HG02763 (cell line): ENCODE measurements at regions not wholly inside any gene's neighbourhood (a gene's known extent, or its start where the extent isn't known, plus 50 kb on each side); places are given as distances from the start of the nearest gene placed in this dataset.
"Not testable (repeated sequence)": the region's sequence is repeated elsewhere in the genome, so short reads cannot be mapped to it uniquely, and the experiment has no call there.

ENCODE experiments used
- ATAC-seq: cut with Tn5 transposase; IDR thresholded peaks from one replicate; pipeline ENCODE4 v1.9.1; 2021; ENCODE audit warnings: mild to moderate bottlenecking, moderate library complexity; ENCODE audit not compliant: unreplicated experiment

DNA sequence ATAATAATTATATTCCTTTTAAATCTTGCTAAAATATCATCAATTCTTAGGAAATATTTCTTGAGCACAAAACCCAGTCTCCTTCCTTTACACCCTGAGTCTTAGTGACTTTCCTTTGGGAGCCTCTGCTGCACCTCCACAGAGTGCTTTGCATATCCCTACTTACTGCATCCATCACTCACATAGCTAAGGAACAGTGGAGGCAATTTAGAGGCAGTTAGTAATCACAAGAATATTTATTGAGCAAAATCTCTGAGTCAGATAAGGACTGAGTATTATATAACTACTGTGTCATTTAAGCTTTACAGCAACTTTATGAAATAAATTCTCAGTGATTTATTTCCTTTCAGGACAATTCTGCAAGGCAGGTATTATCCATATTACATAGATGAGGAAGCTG is 327.7 kb downstream of the TMX3 start:
- no peak for ATAC-seq

DNA sequence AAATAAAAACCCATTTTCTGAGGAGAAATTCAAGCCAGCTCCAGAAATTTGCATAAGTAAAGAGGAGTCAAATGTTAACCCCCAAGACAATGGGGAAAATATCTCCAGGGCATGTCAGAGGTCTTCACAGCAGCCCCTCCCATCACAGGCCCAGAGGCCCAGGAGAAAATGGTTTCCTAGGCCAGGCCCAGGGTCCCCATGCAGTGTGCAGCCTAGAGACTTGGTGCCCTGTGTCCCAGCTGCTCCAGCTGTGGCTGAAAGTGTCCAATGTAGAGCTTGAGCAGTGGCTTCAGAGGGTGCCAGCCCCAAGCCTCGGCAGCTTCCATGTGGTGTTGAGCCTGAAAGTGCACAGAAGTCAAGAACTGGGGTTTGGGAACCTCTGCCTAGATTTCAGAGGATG is 330.9 kb downstream of the TMX3 start:
- ATAC-seq: not testable (repeated sequence)

DNA sequence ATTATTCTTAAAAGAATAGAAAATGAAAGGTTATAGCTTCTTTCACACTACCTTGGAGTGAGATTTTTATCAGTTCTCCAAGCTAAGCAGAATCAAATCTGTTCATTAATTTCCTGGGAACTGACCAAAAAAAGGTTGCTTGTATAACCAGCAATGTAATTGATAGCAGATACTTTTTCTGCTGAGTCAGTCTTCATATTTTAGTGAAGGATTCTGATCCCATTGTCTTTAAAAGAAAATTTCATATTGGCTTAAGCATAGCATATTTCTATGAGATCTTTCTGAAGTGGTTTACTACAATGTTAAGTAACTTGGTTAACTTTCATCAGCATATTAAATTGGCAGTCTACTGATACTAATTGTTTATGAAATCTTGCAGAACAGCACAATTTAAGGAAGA is 338.0 kb downstream of the TMX3 start:
- ATAC-seq: no peak

GRCh38 chr18:68362907-68363306 is 352.0 kb downstream of the TMX3 start:
- no peak for ATAC-seq

DNA sequence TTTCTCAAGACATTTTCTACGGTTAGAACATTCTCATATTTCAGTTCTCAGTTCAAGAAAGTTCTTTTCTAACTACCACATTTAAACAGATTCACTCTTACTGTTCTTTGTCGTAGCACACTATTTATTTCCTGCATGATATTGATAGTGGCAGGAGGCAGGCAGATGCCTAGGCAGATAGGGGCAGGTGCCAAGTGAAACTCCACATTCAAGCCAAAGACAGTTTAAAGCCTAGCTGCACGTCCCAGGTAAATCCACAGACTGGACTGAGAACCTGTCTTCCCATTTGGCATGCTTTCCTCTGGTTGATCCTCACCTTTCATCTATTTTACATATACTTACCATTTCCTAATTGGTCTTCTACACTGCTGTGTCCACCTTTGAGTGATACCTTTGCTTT is 359.3 kb downstream of the TMX3 start:
- ATAC-seq: no peak

- no peak for ATAC-seq
Observed at GRCh38 chr18:68354176-68354575, 360.7 kb downstream of the TMX3 start.

DNA sequence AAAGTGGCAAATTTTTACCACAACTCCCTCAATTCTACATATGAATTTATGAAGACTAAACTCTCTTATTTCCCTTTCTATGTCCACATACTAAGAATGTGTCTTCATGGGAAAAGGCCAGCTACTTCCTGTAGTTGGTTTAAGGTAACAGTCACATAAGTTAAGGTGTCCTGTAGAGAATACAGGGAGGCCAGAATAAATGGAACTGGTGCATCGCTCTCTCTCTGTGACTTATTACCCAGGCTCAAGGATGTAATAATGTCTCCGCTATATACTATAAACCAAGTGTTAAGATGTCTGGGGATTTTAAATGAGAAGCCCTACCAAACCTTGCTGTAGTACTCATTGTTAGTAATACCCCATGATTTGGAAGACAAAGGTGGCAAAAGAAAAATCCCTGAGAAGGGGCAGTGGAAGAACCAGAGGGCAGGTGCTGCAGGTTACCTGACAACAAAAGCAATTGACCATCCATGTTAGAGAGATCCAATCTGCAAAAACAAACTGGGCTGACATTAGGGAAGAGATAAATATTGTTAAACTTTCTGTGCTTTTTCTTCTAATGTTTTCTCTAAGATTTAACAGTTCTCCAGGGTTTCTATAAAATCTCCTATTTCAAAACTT is 372.8 kb downstream of the TMX3 start:
- no peak for ATAC-seq

DNA sequence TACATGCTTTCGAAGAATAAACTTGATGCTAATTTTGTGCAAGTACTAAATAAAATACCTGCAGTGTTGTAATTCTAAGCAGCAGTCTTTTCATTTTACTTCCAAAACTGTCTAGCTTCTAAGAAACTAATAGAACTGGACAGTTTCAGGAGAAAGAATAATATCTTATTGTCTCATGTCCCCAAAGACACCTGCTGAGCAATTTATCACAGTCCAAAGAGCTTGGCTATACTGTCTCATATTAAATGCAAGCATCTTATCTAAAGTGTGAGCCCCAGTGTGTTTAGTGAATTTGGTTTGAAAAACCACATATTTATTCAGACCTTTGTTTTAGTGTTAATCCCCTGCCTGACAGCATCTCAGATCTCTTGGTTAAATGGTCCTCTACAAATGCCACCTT is 374.3 kb downstream of the TMX3 start:
- ATAC-seq: no peak

GRCh38 chr18:68330658-68331057 is 384.2 kb downstream of the TMX3 start:
- ATAC-seq: no peak

GRCh38 chr18:68323921-68324320 is 391.0 kb downstream of the TMX3 start:
- ATAC-seq: no peak

- no peak for ATAC-seq
Observed at GRCh38 chr18:68316636-68317035, 398.3 kb downstream of the TMX3 start.

GRCh38 chr18:68314403-68314802 is 400.5 kb downstream of the TMX3 start:
- no peak for ATAC-seq

DNA sequence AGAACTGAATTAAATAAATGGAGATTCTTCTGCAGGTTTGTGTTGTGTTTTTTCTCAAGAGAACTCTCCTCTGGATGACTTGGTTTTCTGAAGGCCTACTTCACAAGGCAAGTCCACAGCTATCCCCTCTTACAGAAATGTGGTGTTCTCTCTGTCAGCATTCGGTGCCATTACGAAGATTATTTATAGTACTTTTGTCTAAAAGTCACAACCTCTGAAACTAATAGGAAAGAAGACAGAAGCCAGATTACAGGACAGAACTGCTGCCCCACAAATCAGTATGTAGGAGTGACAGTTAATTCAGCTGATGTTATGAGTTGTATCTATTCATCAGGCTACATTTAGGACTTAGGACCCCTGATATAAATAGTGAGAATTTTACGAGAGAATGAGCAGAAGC is 413.5 kb downstream of the TMX3 start:
- no peak for ATAC-seq

DNA sequence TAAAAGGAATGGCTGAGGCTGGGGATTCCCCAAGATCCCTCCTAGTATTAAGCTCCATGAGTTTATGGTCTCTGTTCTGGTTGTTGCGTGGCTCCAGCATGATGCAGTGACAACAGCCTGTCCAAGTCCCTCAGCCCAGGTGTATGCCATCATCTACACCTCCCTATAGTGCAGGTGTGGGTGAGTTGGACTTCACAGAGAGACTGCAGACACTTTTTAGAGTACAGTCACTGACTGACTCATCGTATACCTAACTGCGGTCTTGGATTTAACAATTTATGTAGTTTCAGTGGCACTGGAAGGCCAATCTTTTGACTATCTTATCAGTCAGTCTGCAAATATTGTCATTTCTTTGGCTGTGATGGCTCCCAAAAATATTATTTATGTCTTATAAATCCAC is 415.0 kb downstream of the TMX3 start:
- no peak for ATAC-seq

- no peak for ATAC-seq
Observed at GRCh38 chr18:68298330-68298729, 416.6 kb downstream of the TMX3 start.

DNA sequence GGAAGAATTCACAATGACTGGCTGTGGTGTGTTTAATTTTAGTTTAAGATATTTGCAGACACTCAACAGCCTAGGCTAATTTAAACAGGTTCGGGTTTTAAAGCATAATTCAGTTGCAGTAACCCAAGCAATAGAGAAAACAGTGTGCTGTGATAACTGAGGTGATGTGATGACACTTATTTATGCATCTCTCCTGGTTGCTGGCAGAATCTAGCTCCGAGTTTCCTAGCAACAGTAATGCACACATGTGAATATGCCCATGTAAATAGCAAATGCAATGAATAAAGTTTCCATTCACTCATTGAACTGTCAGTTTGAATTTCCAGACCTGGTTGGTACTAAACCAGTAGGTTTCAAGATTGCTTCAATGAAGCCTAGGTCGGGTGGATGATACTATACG is 426.5 kb downstream of the TMX3 start:
- no peak for ATAC-seq

- no peak for ATAC-seq
Observed at GRCh38 chr18:68284236-68284780, 430.6 kb downstream of the TMX3 start.

DNA sequence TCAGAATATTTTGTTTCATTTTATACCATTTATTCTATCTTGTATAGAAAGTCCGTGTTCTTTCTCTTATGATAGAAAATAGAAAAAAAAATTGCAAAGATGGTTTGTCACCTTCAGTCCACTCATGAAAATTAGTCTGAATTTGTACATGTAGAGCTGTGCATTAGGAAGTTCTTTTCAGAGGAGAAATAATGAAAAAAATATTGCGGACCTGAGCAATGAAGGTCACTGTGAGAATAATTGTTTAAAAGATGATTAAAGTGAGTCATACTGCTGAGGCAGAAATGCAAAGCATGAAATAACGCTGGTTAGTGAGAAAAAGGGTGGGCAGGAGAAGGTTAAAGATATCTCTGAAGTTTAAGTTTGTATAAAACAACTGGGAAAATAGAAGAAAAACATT is 431.1 kb downstream of the TMX3 start:
- no peak for ATAC-seq

DNA sequence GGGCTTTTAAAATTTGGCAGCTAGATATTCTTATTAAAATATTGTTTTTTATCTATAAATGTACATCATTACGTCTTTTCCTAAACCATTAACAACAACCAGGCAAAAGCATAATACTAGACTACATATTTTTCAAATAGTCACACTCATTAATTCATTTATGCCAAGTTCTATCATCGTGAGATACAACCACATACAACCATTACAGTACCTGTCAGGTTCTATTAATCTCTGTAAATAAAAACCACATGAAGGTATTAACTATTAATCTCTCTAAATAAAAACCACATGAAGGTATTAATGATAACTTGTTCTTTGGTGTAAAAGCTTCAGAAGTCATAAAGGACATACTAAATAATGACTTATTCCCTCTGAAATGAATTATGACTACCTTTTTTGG is 432.7 kb downstream of the TMX3 start:
- ATAC-seq: no peak

- no peak for ATAC-seq
Observed at GRCh38 chr18:68275616-68276015, 439.3 kb downstream of the TMX3 start.

DNA sequence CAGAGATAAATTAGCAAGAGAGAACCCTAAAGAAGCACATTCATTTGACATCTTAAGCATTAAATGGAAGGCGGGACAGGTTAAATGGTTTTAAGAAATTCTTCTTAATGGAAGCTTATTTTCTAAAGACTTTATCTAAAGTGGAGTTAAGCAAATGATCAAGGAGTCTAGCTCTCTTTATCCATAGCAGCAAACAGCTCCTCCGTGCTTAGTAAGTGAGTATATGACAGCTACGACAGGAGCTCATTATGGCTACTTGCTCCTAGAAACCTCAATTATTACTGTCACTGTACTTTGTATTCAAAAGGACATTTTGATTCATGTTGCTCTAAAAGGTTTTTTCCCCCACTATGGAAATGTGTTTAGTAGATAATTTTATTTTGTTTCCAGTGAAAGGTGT is 444.9 kb downstream of the TMX3 start:
- ATAC-seq: no peak

GRCh38 chr18:68267583-68267982 is 447.3 kb downstream of the TMX3 start:
- no peak for ATAC-seq

DNA sequence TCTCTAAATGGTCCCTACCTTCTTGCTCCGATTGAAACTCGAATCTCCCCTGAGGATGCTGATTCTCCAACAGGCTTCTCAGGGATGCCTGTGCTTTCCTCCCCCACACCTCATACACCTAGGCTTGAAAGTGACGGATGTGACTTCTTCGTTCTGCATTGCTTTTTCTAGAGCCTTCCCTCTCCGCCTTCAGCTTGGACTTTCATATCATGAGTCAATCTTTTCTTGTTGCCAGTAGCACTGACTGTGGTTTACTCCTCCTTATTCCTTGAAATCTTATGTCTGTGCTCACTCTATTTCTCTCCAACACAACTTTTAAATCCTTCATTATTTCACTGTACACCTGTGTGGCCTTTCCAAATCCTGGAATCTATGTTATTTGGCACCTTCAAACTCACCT is 451.4 kb downstream of the TMX3 start:
- ATAC-seq: no peak
